Body of pancreas (tissue), 4 donors: ENCODE measurements at regions not wholly inside any gene's neighbourhood (a gene's known extent, or its start where the extent isn't known, plus 50 kb on each side); places are given as distances from the start of the nearest gene placed in this dataset.

Experiments
- CTCF ChIP-seq, 7 experiments: fragments of 450-650 bp in 4 of 7; fragments of 200-600 bp in 3 of 7; sonication (generic) in 3 of 7; IDR thresholded peaks; one replicate each; pipeline ENCODE4 v1.5.1; 2016 to 2019; ENCODE audit warnings: antibody characterized with exemption in 7 of 7
- POLR2A ChIP-seq, 3 donors: fragments of 450-650 bp; IDR thresholded peaks; one replicate each; pipeline ENCODE4 v1.6.1; 2016; ENCODE audit warnings: antibody characterized with exemption in 3 of 3, mild to moderate bottlenecking in 2 of 3

GRCh38 chr2:138423198-138423597, 78.4 kb upstream of the SPOPL start:
- TF ChIP-seq POLR2A (IDR thresholded peaks at IDR 0.05) (no peak), CTCF (IDR thresholded peaks at IDR 0.05) (no peak)
